WTC11 (cell line): ENCODE measurements at regions not wholly inside any gene's neighbourhood (a gene's known extent, or its start where the extent isn't known, plus 50 kb on each side); places are given as distances from the start of the nearest gene placed in this dataset.

ENCODE experiments used
- FOXJ3 ChIP-seq: sonication (generic); formaldehyde crosslinking; IDR thresholded peaks from 2 replicates; pipeline ENCODE4 v1.9.0; 2021; ENCODE audit warnings: missing genetic modification reagents, mild to moderate bottlenecking, borderline replicate concordance
- FOXK1 ChIP-seq: sonication (generic); formaldehyde crosslinking; IDR thresholded peaks from 2 replicates; pipeline ENCODE4 v1.8.0; 2022; ENCODE audit warnings: mild to moderate bottlenecking, moderate library complexity, missing genetic modification reagents
- HMGXB4 ChIP-seq: sonication (generic); formaldehyde crosslinking; IDR thresholded peaks from 2 replicates; pipeline ENCODE4 v1.8.1; 2023; ENCODE audit warnings: mild to moderate bottlenecking, moderate library complexity, missing genetic modification reagents
- KAT7 ChIP-seq: sonication (generic); formaldehyde crosslinking; IDR thresholded peaks from 2 replicates; pipeline ENCODE4 v1.8.1; 2023; ENCODE audit warnings: missing genetic modification reagents, mild to moderate bottlenecking, borderline replicate concordance
- NFATC4 ChIP-seq: fragments of 250-450 bp; sonication (Bioruptor Pico); IDR thresholded peaks from 2 replicates; pipeline ENCODE4 v1.9.0; 2021; ENCODE audit warnings: mild to moderate bottlenecking
- PRDM15 ChIP-seq: sonication (generic); formaldehyde crosslinking; IDR thresholded peaks from 2 replicates; pipeline ENCODE4 v1.8.0; 2022; ENCODE audit warnings: missing genetic modification reagents
- TF ChIP-seq, protein P1 (sequence below): fragments of 200-600 bp; IDR thresholded peaks from 2 replicates; pipeline ENCODE4 v1.8.0; 2022; ENCODE audit warnings: antibody characterized with exemption
- TF ChIP-seq, protein P2 (sequence below): sonication (generic); formaldehyde crosslinking; IDR thresholded peaks from 2 replicates; pipeline ENCODE4 v1.8.1; 2023; ENCODE audit warnings: mild to moderate bottlenecking, missing genetic modification reagents, moderate library complexity

GRCh38 chr20:23270382-23270911 lies 80.1 kb upstream of the NXT1 start:
- no peak for TF ChIP-seq FOXK1 (CRISPR knock-in tag)
- TF ChIP-seq, protein P1, sequence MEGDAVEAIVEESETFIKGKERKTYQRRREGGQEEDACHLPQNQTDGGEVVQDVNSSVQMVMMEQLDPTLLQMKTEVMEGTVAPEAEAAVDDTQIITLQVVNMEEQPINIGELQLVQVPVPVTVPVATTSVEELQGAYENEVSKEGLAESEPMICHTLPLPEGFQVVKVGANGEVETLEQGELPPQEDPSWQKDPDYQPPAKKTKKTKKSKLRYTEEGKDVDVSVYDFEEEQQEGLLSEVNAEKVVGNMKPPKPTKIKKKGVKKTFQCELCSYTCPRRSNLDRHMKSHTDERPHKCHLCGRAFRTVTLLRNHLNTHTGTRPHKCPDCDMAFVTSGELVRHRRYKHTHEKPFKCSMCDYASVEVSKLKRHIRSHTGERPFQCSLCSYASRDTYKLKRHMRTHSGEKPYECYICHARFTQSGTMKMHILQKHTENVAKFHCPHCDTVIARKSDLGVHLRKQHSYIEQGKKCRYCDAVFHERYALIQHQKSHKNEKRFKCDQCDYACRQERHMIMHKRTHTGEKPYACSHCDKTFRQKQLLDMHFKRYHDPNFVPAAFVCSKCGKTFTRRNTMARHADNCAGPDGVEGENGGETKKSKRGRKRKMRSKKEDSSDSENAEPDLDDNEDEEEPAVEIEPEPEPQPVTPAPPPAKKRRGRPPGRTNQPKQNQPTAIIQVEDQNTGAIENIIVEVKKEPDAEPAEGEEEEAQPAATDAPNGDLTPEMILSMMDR = no peak
- TF ChIP-seq FOXJ3 (CRISPR knock-in tag) = no peak
- no peak for TF ChIP-seq NFATC4
- TF ChIP-seq KAT7 (CRISPR knock-in tag) = no peak
- TF ChIP-seq HMGXB4 (CRISPR knock-in tag) = no peak
- TF ChIP-seq PRDM15 (CRISPR knock-in tag) = no peak
- TF ChIP-seq, protein P2, sequence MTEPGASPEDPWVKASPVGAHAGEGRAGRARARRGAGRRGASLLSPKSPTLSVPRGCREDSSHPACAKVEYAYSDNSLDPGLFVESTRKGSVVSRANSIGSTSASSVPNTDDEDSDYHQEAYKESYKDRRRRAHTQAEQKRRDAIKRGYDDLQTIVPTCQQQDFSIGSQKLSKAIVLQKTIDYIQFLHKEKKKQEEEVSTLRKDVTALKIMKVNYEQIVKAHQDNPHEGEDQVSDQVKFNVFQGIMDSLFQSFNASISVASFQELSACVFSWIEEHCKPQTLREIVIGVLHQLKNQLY = no peak
